ENCODE measurements at regions not wholly inside any gene's neighbourhood (a gene's known extent, or its start where the extent isn't known, plus 50 kb on each side); places are given as distances from the start of the nearest gene placed in this dataset.

DNA sequence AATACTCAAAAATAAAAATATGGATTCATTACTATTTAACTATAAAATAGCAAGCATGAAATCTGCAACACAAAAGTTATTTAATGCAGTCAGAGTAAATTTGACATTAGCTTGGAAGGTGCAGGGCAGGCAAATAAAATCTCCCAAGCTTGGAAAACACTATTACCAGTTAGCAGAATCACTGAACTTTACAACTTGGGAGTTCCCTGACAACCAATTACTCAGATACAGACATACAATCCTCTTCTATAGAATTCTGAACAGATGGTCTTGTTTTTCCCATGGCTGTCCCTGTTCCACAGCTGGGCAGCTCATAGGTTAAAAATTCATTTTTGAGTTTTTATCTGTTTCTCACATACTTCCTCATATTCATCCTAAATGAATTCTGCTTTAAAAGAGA lies 1002.6 kb downstream of the SORCS3 start:
- TF ChIP-seq POLR2AphosphoS5 (IDR thresholded peaks at IDR 0.05; ENCODE audit: low read depth, low read length), result no peak
- no peak for TF ChIP-seq TAF1 (IDR thresholded peaks at IDR 0.05; ENCODE audit: borderline replicate concordance, low read depth, low read length)
- no peak for TF ChIP-seq POLR2A (IDR thresholded peaks at IDR 0.05; ENCODE audit: low read depth, low read length)

All from GM12892 (cell line).